Activated CD8-positive, alpha-beta memory T cell treated with anti-CD3 and anti-CD28 coated beads for 36 hours (primary cell): ENCODE measurements at regions not wholly inside any gene's neighbourhood (a gene's known extent, or its start where the extent isn't known, plus 50 kb on each side); places are given as distances from the start of the nearest gene placed in this dataset.

Source experiments
- CTCF ChIA-PET: fragments of 350-600 bp; sonication (Branson Sonifier 250); formaldehyde crosslinking; loops from one replicate; lab custom pipeline; 2021; ENCODE audit warnings: antibody characterized with exemption; lab: Charles Lee
- POLR2A ChIA-PET: fragments of 350-600 bp; sonication (Branson Sonifier 250); formaldehyde crosslinking; loops from one replicate; lab custom pipeline; 2021; ENCODE audit warnings: antibody characterized with exemption; lab: Charles Lee

DNA sequence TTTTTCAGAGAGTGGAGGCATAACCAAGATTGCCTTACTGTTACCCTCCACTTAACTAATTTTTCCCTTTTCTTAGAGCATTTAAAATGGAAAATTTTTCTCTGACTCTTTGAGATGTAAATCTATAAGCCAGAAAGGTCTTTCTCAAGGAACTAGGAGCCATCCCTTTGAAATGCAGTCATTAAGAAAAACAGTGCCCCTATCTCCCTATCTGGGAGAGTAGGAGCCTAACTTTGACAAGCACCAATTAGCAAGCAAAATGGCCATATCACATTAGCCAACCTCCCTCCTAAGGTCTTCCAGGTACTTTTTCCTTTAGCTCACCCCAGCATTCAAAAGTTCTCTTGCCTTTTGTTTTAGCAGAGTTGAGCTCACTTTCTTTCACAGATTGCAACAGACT, 570.5 kb downstream of the EPHA7 start:
- POLR2A ChIA-PET: no interaction called here
- CTCF ChIA-PET: no interaction called here

DNA sequence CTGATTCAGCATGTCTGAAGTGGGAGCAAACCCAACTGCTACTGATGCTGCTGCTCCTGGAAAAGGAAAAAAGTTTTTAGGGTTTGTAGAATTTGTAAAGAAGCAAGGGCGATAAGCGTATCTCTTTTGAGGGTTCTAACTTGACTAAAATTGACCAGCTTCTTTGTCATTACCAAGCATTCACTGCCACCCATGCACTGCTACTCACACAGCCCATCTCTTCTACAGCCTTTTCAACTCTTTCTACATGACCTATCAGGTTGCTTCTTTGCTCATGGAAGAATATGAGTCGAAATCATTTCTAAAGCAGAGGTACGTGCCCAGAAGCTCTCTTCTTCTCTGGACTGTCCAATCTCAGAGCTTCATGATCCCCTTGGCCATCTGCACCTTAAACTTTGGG, 570.9 kb downstream of the EPHA7 start:
- ChIA-PET POLR2A (no interaction called here), CTCF (no interaction called here)

DNA sequence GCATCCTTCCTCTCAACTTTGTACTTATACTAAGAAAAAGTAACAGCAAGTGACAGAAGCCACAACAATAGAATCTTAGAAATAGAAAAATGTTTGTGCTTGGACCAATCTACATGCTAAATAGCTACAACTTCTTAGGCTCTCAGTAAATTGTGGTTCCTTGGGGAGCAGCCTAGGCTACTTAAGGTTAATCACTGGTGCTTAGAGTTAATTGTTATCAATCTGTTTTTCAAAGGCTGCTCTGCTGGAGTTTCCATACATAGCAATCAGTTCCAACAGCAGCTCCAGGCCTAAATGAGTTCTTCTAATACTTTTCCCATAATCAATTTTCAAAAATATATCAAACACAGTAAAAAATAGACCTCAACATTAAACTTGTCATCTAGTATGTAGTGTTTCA, 571.4 kb downstream of the EPHA7 start:
- ChIA-PET POLR2A (no interaction called here), CTCF (no interaction called here)

DNA sequence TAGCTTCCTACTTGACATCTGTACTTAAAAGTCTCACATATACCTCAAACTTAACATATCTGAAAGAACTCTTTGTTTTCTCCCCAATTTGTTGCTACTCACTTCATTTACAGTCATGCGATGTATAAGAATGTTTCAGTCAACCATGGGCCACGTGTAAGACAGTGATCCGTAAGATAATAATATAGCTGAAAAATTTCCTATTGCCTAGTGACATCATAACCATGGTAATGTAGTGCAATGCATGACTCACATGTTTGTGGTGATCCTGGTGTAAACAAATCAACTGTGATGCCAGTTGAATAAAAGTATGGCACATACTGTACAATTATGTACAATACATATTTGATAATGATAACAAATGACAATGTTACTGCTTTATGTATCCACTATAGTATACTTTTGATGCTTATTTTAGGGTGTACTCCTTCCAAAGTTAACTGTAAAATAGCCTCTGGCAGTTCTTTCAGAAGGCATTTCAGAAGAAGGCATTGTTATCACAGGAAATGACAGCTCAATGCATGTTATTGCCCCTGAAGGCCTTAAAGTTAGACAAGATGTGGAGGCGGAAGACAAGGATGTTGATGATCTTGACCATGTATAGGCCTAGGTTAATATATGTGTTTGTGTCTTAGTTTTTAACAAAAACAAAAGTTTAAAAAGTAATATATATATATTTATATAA, 579.0 kb downstream of the EPHA7 start:
- CTCF ChIA-PET: no interaction called here
- POLR2A ChIA-PET: no interaction called here

DNA sequence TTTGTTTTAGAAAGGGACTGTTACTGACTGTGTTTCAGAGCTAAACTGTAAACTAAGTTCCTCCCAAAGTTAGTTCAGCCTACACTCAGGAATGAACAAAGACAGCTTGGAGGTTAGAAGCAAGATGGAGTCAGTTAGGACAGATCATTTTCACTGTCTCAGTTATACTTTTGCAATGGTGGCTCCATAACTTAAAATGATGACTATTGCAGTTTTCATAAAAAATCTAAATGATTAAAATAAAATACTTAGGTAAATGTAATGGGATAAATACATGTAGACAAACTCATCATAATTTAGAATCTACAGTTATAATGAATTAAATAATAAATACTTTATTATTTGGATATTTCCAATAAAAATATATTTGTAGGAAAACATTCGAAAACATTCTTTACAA, 590.6 kb downstream of the EPHA7 start:
- CTCF ChIA-PET: no interaction called here
- POLR2A ChIA-PET: no interaction called here

DNA sequence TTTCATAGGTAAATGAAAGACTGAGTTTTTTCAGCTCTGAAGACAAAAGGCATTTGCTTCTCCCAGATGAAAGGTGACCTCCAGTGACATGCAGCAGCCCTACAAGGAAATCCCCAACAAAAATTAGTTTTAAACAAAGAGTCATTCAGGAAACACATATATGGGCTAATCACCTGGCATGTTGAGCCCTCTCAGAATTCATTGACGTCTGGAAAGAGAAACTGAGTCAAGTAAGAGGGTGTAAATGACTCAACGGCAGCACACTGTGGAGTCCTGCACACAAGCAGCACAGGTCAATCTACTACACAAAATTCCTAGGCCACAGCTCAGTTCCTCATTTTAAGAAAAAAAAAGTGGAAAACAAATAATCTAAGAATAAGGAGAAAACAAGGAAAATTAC, 592.3 kb downstream of the EPHA7 start:
- ChIA-PET CTCF (no interaction called here), POLR2A (no interaction called here)

DNA sequence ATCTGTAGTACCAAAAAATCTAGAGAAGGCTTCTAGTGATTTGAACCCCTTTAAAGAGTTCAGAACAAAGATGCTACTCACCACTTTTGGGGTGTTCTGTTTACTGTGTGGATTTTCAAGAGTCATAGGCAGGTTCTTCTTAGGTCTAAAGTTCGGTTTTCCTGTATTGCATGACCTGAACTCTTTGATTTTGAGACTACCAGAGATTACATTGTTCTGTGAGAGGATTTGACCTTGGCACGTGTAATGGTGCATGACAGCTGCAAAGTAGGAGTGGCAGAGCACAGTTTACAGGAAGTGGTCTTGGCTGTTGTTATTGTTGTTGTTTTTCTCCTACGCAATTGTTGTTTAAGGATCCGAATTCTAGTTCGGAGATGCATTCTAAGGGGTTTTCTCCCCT, 592.7 kb downstream of the EPHA7 start:
- ChIA-PET POLR2A (no interaction called here), CTCF (no interaction called here)

DNA sequence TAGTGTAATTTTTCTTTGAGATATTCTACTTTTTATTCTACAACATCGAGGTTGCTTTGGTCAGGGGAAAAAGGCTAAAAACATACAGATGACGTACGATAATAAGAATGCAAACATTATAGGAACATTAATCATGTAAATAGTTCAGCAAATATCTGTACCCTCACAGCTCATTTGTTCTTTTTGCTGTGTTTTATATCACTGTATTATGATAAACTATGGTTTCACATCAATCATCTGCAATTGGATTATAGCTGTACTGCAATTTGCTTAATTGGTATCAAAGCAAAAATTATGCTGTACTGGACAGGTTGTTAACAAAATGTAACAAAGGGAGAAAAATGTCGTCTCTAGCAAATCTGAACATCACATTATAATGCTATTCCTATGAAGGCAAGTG, 597.1 kb downstream of the EPHA7 start:
- CTCF ChIA-PET: no interaction called here

DNA sequence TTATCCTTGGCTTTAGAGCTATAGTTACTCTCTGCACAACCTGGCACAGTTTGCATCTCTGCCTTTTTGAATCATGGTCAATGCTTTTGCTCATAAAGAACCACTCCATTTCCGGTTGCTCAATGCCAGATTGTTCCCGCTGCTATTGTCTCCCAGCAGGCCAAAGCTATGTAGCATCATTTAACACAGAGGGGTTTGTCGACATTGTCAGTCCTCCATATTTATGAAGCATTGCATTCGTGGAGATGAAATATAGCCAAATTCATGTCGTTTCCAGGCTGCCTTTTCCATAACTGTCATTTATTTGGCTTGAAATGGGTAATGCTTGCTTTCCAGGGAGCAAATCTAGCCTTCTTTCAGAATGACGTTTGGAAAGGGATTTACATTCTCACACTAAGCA, 598.8 kb downstream of the EPHA7 start:
- CTCF ChIA-PET: no interaction called here
- POLR2A ChIA-PET: no interaction called here

More for the DNA sequence above, 597.1 kb downstream of the EPHA7 start:
- POLR2A ChIA-PET: no interaction called here

DNA sequence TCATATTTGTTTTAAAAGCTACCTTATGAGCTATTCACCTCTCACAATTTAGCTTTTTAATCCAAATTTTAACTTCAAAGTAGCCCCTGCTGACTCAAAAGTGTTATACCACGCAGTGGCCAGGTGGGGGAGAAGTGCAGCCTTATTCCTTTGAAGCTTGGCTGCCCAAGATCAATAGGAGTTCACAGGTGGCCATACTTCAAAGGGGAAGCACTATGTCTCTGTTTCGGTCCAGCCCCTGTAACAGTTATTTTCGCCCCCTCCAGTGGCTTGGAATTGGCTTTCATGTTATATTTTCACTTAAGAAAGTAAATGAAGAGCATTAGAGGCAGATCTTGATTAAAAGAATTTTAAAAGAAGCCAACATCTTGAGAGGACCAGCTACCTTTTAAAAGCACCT, 608.4 kb downstream of the EPHA7 start:
- POLR2A ChIA-PET: no interaction called here
- CTCF ChIA-PET: no interaction called here

DNA sequence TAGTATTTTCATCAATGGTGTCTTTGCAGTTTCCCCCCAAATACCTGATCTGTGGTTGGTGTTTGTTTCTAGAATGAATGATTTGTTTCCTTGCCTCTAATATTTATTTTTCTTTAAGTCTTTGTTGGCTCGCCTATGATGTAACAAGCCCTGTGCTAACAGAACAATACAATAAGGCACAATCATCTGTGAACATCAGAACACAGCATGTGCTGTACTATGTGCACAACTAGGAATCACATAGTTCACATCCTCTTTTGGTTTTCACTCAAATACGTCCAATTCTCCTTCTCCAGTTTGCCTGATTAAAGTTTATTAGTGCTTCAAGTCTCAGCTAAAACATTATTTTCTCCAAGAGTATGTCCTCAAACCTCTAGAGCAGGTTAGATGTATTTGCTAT, 613.1 kb downstream of the EPHA7 start:
- ChIA-PET CTCF (no interaction called here), POLR2A (no interaction called here)

DNA sequence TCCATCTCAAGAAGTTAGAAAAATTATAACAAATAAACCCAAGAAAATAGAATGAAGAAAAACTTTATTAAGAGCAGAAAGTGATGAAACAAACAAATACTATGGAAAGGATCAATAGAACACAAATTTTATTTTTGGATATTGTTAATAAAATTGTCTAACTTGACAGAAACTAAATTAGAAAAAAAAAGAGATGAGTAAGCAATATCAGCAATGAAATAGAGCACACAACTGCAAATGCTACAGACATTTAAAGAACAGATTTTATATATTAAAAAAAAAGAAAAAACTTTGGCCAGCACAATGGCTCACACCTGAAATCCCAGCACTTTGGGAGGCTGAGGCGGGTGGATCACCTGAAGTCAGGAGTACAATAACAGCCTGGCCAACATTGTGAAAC, 628.0 kb downstream of the EPHA7 start:
- CTCF ChIA-PET: no interaction called here
- POLR2A ChIA-PET: no interaction called here

DNA sequence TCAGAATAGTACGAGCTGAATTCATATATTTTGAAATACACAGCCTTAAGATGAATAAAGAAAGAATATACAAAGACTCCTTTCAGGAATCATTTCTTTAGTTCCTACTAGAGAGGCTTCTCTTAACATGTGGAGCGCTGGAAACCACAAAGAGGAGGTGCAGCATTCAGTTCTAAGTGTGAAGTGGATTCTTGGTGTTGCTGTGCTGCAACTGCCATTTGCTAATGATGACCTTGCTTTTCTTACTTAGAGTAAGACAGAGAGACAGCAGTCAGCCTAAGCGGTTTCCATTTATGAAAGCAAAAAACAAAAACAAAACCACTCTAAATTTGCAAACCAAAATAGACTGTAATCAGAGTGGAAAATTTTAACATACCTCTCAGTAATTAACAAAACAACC, 629.0 kb downstream of the EPHA7 start:
- CTCF ChIA-PET: no interaction called here
- POLR2A ChIA-PET: no interaction called here

DNA sequence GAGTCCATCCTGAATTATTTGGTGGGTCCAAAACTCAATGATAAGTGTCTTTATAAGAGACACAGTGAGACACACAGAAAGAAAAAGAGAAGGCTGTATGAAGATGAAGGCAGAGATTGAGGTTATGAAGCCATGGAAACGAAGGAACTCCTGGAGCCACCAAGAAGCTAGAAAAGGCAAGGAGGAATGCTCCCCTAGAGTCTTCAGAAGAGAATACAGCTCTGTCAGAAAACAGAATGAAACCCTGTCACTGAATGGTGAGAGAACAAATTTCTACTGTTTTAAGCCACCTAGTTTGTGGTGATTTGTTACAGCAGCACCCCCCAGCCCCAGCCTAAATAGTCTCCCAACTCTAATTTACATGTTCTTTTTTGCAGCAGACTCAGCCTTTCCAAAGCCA, 635.1 kb downstream of the EPHA7 start:
- ChIA-PET POLR2A (no interaction called here), CTCF (no interaction called here)

DNA sequence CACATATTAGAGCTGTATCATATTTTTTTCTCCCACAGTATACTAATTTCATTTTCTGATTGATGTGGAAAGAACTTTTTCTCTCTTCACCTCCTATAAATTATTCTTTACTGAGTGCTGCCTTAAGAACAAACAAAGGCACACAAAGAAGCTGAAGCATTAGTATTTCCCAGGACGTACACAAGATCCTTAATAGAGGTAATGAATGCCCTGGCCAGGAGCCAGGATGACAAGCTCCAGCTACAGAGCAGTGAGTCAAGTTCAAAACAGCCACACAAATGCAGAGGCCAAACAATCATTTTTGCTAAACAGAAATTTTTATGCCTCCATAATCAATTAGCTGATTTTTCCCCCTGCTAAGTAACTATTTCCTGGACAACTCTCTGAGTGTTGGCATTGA, 639.6 kb downstream of the EPHA7 start:
- CTCF ChIA-PET: no interaction called here
- POLR2A ChIA-PET: no interaction called here

DNA sequence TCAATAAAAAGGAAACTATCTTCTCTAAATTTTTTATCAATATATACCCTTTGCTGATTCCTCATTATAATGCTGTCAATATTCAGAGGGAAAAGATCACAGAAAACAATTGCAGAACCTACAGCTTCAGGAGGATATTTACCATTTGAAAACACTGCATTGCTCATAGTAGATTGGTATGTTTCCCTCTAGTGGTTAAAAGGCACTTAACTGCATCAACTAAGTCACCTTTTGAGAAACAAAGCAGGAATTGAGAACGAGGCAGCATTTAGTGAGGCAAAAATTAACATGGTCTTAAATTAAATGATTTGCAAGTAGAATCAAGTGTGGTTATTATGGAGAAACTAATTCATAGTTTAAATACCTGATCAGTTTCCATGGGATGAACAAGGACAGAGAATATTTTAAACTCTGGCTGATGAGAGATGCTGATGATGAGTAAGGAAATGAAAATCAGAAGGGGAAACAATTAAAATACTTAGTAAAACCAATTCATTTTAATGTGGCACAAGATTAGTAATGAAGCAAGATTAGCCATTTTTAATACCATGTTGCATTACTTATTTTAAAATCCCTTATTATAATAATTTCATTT, 642.1 kb downstream of the EPHA7 start:
- CTCF ChIA-PET: no interaction called here
- POLR2A ChIA-PET: no interaction called here

DNA sequence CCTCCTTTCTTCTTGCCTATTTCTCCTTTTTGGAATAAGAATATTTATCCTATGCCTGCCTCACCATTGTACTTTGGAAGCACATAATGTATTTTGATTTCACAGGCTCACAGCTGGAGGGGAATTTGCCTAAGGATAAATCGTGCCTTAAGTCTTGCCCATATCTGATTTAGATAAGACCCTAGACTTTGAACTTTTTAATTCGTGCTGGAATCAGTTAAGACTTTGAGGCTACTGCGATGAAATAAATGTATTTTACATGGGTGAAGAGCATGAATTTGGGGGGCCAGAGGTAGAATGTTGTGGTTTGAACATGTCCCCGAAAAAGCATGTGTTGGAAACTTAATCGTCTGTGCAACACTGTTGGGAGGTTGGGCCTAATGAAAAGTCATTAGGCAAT, 648.8 kb downstream of the EPHA7 start:
- POLR2A ChIA-PET: no interaction called here

DNA sequence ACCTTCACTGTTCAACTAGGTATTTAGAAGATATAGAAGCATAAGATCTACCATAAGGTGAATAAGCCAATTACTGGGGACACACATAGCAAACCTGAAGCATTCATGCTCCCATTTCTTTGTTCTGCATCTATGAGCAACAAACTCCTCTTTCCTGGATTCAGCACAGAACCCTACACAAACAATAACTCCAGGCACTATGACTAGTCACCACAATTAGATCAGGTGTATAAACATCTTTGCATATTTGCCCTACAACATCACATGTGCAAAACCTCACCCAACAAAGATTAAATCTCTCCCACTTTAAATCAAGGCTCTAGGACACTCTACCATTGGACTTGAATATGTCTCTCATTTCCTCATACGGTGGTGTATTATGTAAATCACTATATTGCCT, 652.3 kb downstream of the EPHA7 start:
- ChIA-PET CTCF (no interaction called here), POLR2A (no interaction called here)

More for the DNA sequence above, 648.8 kb downstream of the EPHA7 start:
- CTCF ChIA-PET: no interaction called here

DNA sequence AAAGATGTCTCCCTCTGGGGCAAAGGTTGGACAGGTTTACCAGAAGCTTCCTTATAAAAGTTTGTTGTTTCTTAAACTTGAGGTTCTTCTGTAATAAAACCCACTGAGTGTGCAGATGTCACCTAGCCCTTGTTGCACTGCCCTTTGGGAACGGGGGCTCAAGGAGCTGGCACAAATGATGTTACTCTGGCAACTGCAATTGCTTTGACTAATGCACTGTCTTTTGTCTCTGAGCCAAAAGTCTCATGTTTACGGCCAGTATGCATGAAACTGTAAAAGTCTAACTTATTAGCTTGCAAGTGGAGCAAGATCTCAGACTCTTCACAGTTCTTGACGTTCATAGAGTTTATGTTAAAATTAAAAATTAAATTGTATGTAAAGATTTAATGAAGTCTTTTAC, 655.7 kb downstream of the EPHA7 start:
- POLR2A ChIA-PET: no interaction called here
- CTCF ChIA-PET: no interaction called here

DNA sequence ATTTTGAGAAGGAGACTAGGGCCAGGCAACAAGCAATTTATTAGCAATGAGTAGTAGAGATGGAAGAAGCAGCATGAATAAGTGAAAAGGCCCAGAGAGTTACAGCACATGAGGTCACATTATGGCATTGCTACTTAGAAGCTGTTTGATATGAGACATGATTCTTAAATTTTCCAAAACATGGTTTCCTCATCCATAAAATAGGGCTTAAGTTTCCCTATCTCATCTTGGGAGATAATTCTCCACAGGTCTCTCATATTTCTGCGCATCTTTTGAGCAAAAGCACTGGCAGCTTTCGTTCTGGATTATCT, 656.1 kb downstream of the EPHA7 start:
- ChIA-PET CTCF (no interaction called here), POLR2A (no interaction called here)

DNA sequence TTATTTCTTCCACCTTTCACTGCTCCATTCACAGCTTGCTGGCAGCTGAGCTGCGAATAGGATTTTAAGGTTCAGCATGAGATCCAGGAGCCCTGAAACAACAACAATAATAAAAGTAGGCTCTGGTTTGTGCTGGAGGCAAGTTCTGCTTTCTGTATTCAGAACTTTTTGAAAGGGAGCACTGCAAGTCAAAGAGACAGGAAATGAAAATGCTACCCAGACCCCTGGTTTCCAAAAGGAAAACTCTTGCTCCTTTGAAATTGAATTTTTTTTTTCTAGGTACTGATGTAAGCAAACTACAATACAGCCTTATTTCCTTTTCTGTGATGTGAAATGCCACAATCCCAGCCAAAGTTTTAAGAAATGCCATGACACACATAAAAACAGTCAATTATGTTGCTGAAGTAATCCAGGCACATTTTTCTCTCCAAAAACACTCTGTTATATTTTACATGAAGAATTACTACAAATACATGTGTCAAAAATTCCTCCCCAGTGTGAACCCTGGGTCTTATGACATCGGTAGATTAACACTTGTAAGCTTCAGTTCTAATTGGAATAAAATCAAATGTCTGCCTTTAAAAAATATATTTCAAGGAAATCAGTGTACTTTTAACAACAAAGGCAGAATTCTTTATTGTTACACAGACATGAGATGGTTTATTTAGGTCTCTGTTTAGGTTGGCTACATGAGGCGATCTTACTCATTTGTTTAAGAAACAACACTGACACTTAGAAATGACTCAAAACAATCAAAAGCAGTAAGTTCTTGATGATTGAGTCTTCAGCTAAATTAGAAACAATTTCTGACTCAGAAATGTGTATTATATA, 656.7 kb downstream of the EPHA7 start:
- CTCF ChIA-PET: no interaction called here
- POLR2A ChIA-PET: no interaction called here
